GM12878 (cell line): ENCODE measurements at regions not wholly inside any gene's neighbourhood (a gene's known extent, or its start where the extent isn't known, plus 50 kb on each side); places are given as distances from the start of the nearest gene placed in this dataset.
"Not testable (repeated sequence)": the region's sequence is repeated elsewhere in the genome, so short reads cannot be mapped to it uniquely, and the experiment has no call there.

ENCODE experiments used
- EP300 ChIP-seq, 2 experiments: fragments of 150-350 bp in 1 of 2; IDR thresholded peaks; 2 replicates each; pipeline ENCODE4 v1.6.1; 2011 to 2012; ENCODE audit warnings: low read depth in 2 of 2, low read length in 2 of 2, borderline replicate concordance in 1 of 2, improper control_type of control experiment in 1 of 2, inconsistent platforms in 1 of 2; ENCODE audit not compliant: control insufficient read depth in 1 of 2
- EZH2 ChIP-seq: IDR thresholded peaks from 2 replicates; pipeline ENCODE4 v1.6.1; 2012; ENCODE audit warnings: low read depth, mild to moderate bottlenecking, control low read depth, inconsistent platforms, low read length, borderline replicate concordance; ENCODE audit not compliant: control insufficient read depth
- RAD51 ChIP-seq: fragments of 450-650 bp; IDR thresholded peaks from 2 replicates; pipeline ENCODE4 v1.6.1; 2016; ENCODE audit warnings: moderate library complexity, mild to moderate bottlenecking, inconsistent platforms
- TAF1 ChIP-seq: IDR thresholded peaks from 2 replicates; pipeline ENCODE4 v1.6.1; 2011; ENCODE audit warnings: mild to moderate bottlenecking, low read depth, low read length, borderline replicate concordance
- TF ChIP-seq, protein P1 (sequence below): fragments of 450-650 bp; IDR thresholded peaks from 2 replicates; pipeline ENCODE4 v1.6.1; 2017; ENCODE audit warnings: mild to moderate bottlenecking

DNA sequence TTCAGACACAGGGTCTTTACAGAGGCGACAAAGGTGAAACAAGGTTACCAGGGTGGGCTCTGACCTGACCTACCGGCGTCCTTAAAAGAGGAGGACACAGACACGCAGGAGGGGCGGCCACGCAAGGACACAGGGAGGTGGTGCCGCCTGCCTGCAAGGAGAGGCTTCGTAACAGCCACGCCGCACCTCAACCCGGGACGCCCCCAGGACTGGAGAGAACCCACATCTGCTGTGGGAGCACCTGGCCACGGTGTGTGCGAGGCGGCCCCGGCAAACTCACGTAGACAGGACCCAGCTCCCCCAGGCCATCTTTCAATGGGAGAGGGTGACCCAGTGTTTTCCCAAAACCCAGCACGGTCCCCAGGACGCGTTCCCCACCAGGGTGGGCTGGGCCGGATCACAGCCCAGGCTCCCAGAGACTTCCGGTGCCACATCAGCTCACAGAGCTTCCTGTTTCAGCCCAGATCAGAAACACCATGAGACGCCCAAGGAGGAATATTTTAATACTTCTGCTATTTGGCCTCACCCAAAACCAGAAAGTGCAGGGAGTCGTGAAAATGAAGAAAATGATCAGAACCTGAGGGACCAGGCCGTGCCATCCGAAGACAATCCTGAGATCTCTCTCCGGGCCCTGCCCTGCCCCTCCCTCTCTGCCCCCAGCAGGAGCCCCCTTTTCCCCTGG is 5417.4 kb upstream of the TPTE start:
- TF ChIP-seq RAD51; EP300 (IDR thresholded peaks at IDR 0.05; ENCODE audit: borderline replicate concordance in 1 of 2, control insufficient read depth in 1 of 2, low read depth in 2 of 2, low read length in 2 of 2); EZH2; TAF1: not testable (repeated sequence)
- TF ChIP-seq, protein P1, sequence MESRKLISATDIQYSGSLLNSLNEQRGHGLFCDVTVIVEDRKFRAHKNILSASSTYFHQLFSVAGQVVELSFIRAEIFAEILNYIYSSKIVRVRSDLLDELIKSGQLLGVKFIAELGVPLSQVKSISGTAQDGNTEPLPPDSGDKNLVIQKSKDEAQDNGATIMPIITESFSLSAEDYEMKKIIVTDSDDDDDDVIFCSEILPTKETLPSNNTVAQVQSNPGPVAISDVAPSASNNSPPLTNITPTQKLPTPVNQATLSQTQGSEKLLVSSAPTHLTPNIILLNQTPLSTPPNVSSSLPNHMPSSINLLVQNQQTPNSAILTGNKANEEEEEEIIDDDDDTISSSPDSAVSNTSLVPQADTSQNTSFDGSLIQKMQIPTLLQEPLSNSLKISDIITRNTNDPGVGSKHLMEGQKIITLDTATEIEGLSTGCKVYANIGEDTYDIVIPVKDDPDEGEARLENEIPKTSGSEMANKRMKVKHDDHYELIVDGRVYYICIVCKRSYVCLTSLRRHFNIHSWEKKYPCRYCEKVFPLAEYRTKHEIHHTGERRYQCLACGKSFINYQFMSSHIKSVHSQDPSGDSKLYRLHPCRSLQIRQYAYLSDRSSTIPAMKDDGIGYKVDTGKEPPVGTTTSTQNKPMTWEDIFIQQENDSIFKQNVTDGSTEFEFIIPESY, result not testable (repeated sequence)
